ENCODE measurements at regions not wholly inside any gene's neighbourhood (a gene's known extent, or its start where the extent isn't known, plus 50 kb on each side); places are given as distances from the start of the nearest gene placed in this dataset.
"Not testable (repeated sequence)": the region's sequence is repeated elsewhere in the genome, so short reads cannot be mapped to it uniquely, and the experiment has no call there.

GRCh38 chr20:53813636-53814035 is 220.0 kb upstream of the ZNF217 start:
- no peak for DNase-seq

GRCh38 chr20:53811577-53811976 is 217.9 kb upstream of the ZNF217 start:
- DNase-seq: no peak

- no peak for DNase-seq
These were observed 217.2 kb upstream of the ZNF217 start for GRCh38 chr20:53810661-53811355.

GRCh38 chr20:53809728-53810365 is 216.2 kb upstream of the ZNF217 start:
- no peak for DNase-seq

DNA sequence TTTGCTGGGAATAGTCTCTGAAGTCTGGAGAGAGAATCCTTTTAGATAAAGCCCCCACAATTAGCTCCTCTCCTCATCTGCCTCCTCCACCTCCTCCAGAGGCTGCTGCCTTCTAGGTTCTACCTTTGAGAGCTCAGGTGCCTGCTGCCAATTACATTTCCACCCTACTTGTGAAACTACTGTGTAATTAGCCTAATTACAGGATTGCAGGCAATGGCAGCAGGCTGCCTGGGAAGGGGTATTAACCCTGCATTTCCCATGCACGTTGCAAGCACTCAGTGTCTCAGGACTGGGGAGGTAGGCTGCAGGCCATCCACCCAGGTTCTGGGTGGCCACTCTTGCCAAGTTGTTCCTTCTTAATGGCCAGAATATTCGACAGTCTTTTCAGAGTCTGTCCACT is 215.6 kb upstream of the ZNF217 start:
- no peak for DNase-seq

DNA sequence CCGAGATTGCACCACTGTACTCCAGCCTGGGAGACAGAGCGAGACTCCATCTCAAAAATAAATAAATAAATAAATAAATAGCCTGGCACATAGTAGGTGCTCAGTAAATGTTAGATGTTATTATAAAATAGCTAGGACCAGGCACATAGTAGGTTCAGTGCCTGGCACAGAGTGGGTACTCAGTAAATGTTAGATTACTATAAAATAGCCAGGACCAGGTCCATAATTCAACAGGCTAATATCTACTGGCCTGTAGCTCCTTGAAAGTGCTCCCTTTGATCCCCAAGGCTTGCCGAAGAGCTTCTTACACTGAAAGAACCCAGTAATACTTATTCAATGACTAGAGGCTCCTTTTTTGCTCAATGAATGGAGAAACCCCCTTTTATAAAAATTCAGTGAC is 215.1 kb upstream of the ZNF217 start:
- no peak for DNase-seq

DNA sequence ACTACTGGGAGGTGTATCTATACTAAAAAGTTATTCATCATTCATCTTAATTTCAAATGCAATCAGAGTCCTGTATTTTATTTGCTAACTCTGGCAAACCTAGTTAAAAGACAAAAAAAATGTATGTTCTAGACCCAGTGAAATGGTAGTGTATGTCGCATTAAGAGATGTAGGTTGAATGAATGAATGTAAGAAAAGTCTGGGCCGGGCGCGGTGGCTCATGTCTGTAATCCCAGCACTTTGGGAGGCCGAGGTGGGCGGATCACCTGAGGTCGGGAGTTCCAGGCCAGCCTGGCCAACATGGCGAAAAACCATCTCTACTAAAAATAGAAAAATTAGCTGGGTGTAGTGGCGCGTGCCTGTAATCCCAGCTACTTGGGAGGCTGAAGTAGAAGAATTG is 214.7 kb upstream of the ZNF217 start:
- DNase-seq: not testable (repeated sequence)

- DNase-seq: no peak
These were observed 213.2 kb upstream of the ZNF217 start for GRCh38 chr20:53806683-53807401.

DNA sequence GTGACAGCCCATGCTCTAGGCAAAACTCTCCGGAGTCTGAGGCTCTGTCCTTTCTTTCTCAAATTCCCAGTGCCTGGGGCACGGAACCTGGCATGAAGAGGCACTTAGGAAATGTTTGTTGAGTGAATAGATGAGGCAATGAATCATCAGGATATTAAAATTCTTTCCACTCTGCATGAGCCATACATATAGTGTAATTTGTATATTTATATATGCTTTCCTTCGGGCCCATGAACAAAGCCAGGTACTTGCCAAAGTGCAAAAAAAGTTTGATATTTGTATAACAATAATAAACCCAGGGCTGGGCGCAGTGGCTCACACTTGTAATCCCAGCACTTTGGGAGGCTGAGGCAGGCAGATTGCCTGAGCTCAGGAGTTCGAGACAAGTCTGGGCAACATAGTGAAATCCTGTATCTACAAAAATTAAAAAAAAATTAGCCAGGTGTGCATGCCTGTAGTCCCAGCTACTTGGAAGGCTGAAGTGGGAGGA is 212.3 kb upstream of the ZNF217 start:
- no peak for DNase-seq

- DNase-seq: no peak
These were observed 211.6 kb upstream of the ZNF217 start for GRCh38 chr20:53804920-53805894.

DNA sequence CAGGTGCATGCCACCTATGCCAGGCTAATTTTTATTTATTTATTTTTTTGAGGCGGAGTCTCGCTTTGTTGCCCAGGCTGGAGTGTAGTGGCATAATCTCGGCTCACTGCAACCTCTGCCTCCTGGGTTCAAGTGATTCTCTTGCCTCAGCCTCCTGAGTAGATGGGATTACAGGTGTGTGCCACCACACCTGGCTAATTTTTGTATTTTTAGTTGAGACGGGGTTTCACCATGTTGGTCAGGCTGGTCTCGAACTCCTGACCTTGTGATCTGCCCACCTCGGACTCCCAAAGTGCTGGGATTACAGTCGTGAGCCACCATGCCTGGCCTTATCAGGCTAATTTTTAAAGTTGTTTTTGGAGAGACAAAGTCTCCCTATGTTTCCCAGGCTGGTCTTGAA is 210.7 kb upstream of the ZNF217 start:
- not testable (repeated sequence) for DNase-seq

- DNase-seq: no peak
These were observed 210.0 kb upstream of the ZNF217 start for GRCh38 chr20:53803492-53804155.

DNA sequence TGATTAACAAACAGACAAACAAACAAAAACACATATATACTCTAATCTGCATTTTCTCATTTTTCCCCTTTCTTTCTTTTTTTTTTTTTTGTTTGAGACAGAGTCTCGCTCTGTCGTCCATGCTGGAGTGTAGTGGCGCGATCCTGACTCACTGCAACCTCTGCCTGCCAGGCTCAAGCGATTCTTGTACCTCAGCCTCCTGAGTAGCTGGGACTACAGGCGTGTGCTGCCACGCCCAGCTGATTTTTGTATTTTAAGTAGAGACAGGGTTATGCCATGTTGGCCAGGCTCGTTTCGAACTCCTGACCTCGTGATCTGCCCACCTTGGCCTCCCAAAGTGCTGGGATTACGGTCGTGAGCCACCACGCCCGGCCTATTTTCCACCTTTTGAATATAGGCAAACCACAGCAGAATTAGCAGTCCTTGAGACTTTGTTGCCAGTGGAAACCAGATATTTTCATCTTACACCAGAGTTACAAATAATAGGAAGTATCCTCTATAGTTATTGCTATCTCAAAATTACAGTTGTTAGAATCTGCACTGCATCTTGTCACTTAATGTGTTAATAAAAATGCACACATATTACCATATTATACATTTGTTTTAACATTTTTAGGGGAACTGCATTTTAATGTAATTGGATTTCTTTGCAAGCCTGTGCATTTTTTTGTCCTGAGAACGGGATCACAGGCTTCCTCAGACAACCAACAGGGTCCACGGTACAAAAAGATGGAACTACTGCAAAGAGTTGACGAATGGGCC is 208.2 kb upstream of the ZNF217 start:
- no peak for DNase-seq

- DNase-seq: no peak
These were observed 207.4 kb upstream of the ZNF217 start for GRCh38 chr20:53800883-53801604.

- no peak for DNase-seq
These were observed 206.8 kb upstream of the ZNF217 start for GRCh38 chr20:53800418-53800817.

DNA sequence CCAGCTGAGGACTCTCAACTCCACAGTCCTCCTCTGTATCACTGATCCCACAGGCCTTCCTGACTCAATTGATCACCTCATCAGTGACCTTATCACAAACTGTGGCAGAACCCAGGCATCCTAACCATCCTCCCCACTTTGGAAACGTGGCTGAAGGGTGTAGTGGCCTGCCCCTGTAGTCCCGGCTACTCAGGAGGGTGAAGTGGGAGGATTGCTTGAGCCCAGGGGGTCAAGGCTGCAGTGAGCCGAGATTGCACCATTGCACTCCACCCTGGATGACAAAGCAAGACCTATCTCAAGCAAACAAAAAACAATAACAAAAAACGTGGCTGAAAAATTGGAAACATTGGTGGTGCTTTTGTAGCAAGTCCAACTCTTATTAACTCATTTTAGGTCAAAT is 203.4 kb upstream of the ZNF217 start:
- no peak for DNase-seq

DNA sequence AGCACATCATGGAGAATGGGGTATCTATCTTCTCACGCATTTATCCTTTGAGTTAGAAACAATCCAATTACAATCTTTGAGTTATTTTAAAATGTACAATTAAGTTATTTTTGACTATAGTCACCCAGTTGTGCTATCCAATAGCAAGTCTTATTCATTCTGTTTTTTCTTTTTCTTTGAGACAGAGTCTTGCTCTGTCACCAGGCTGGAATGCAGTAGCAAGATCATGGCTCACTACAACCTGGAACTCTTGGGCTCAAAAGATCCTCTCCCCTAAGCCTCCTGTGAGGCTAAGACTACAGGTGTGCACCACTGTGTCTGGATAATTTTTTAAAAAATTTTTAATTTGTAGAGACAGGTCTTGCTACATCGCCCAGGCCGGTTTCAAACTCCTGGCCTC is 201.5 kb upstream of the ZNF217 start:
- no peak for DNase-seq

DNA sequence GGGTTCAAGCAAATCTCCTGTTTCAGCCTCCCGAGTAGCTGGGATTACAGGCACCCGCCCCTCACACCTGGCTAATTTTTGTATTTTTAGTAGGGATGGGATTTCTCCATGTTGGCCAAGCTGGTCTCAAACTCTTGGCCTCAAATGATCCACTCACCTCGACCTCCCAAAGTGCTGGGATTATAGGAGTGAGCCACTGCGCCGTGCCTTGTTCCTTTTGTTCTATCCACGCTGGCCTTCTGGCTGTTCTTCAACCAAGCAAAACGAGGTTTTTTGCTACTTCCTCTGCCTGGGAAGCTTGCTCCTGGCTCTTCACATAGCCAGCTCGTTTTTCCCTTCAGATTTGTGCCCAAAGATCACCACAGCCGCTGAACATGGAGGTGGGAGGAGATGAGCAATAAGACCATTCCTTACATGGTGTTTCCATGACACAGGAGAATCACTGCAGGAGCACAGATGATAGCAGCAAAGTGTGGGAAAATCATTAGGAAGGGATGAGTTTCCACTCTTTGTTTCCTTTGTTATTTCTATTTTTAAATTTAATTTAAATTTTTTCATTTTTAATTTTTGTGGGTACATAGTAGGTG is 201.0 kb upstream of the ZNF217 start:
- no peak for DNase-seq

DNA sequence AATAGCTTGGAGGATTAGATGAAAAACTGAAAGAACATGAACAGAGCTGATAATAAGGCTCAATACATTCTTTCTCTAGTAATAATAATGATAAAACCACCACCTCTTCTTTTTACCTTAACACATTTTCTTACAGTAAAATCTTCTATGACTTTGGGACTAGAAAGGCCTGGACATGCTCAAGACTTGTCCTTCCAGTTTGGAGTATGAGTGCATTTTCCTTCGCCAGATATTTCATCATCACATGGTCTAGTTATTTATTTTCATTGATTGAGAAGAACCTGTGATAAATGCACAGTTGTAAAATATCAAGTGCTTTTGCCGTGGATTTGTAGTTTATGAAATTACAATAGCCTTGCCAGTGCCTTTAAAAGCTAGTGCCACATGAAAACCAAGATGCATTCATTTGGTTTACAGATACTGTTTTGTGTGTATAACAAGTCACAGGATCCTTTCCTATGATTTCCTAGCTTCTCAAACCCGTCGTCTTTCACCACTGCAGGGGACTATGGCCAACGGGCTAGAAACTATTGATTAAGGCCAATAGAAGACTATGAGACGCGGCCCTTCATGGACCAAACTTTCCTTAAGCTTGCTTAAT is 200.2 kb upstream of the ZNF217 start:
- no peak for DNase-seq

All from stimulated activated CD4-positive, alpha-beta T cell treated with anti-CD3 and anti-CD28 coated beads, Interleukin-4, amount 100 ng/mL, for 4 hours (primary cell).